Panc1 (cell line): ENCODE measurements at regions not wholly inside any gene's neighbourhood (a gene's known extent, or its start where the extent isn't known, plus 50 kb on each side); places are given as distances from the start of the nearest gene placed in this dataset.

Experiments used
- CTCF ChIP-seq: fragments of 450-650 bp; IDR thresholded peaks from 2 replicates; pipeline ENCODE4 v1.5.1; 2017; ENCODE audit warnings: mild to moderate bottlenecking
- REST ChIP-seq, 2 experiments: IDR thresholded peaks; 2 replicates each; pipeline ENCODE4 v1.6.1; 2011 to 2012; ENCODE audit warnings: low read depth in 2 of 2, control low read depth in 1 of 2, low read length in 1 of 2, mild to moderate bottlenecking in 1 of 2, moderate library complexity in 1 of 2; ENCODE audit not compliant: insufficient read depth in 1 of 2

- TF ChIP-seq REST (IDR thresholded peaks at IDR 0.05; ENCODE audit: insufficient read depth in 1 of 2, low read depth in 2 of 2, low read length in 1 of 2) (no peak), CTCF (no peak)
Observed at GRCh38 chr3:73908218-73908617, 283.5 kb upstream of the PDZRN3 start.
